ENCODE measurements at regions not wholly inside any gene's neighbourhood (a gene's known extent, or its start where the extent isn't known, plus 50 kb on each side); places are given as distances from the start of the nearest gene placed in this dataset.

- Histone ChIP-seq H3K27ac (ENCODE audit: low read depth in 1 of 2, low read length in 2 of 2) (no peak overlapping the region), H3K9me3 (ENCODE audit: control insufficient read depth in 4 of 4, low read length in 3 of 4) (no peaks in the 10 kb centered on the region), H3K27me3 (ENCODE audit: control insufficient read depth in 4 of 4, insufficient read depth in 4 of 4, low read length in 3 of 4) (no peaks in the 10 kb centered on the region), H3K4me1 (ENCODE audit: control insufficient read depth in 4 of 4, insufficient read depth in 4 of 4, low read length in 3 of 4) (no peaks in the 10 kb centered on the region), H3K4me3 (ENCODE audit: low read depth in 1 of 3, low read length in 3 of 3) (no peak overlapping the region), H3K9ac (ENCODE audit: low read depth in 1 of 2, low read length in 2 of 2) (no peak overlapping the region), H3K36me3 (ENCODE audit: control insufficient read depth in 4 of 4, insufficient read depth in 3 of 4, low read depth in 1 of 4, low read length in 3 of 4) (no peaks in the 10 kb centered on the region)
- DNase-seq (ENCODE audit: low spot score) = no peak
- no peak for TF ChIP-seq RXRA (IDR thresholded peaks at IDR 0.05)
- TF ChIP-seq, protein P1, sequence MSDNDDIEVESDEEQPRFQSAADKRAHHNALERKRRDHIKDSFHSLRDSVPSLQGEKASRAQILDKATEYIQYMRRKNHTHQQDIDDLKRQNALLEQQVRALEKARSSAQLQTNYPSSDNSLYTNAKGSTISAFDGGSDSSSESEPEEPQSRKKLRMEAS (IDR thresholded peaks at IDR 0.05) = no peak
- no peak for TF ChIP-seq SP1 (IDR thresholded peaks at IDR 0.05)
- WGBS = 82% methylated on average over 6 of the region's 6 CpGs
These were observed 83.8 kb downstream of the RHOU start for GRCh38 chr1:228818928-228819630.

DNA sequence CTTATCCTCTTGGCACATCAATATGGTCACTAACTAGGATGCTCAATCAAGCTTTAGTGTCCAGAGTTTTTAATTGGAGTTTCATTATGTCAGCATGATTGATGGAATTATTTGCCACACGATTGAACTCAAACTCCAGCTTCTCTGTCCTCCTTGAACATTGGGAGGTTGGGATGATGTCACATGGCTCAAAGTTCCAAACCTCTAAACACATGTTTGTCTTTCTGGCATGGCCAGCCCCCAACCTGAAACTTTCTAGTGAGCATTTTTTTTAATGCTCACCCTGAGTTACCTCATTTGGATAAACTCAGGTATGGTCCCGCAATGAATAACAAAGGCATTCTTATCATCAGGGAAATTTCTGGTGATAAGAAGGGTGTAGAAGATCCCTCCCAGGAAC is 86.0 kb downstream of the RHOU start:
- 29% methylated on average over 2 of the region's 2 CpGs for WGBS
- H3K4me3 ChIP-seq (ENCODE audit: low read depth in 1 of 3, low read length in 3 of 3) = no peak overlapping the region
- no peak overlapping the region for H3K27ac ChIP-seq (ENCODE audit: low read depth in 1 of 2, low read length in 2 of 2)
- peak in 1 of 2 donors; percentile 25 for TF ChIP-seq RAD21 (IDR thresholded peaks at IDR 0.05)
- TF ChIP-seq, protein P1 (IDR thresholded peaks at IDR 0.05) = no peak
- no peak for TF ChIP-seq FOXA1 (IDR thresholded peaks at IDR 0.05)
- peak in 1 of 2 donors; percentile 14 for TF ChIP-seq JUND (IDR thresholded peaks at IDR 0.05)
- peak in 1 of 2 donors; percentile 30 for TF ChIP-seq RXRA (IDR thresholded peaks at IDR 0.05)
- peak; percentile 49 to 56 for TF ChIP-seq HNF4A (conservative IDR thresholded peaks at IDR 0.05)
- H3K9me3 ChIP-seq (ENCODE audit: control insufficient read depth in 4 of 4, low read length in 3 of 4) = no peaks in the 10 kb centered on the region
- DNase-seq (ENCODE audit: low spot score) = no peak
- no peaks in the 10 kb centered on the region for H3K27me3 ChIP-seq (ENCODE audit: control insufficient read depth in 4 of 4, insufficient read depth in 4 of 4, low read length in 3 of 4)
- H3K4me1 ChIP-seq (ENCODE audit: control insufficient read depth in 4 of 4, insufficient read depth in 4 of 4, low read length in 3 of 4) = no peaks in the 10 kb centered on the region
- no peaks in the 10 kb centered on the region for H3K36me3 ChIP-seq (ENCODE audit: control insufficient read depth in 4 of 4, insufficient read depth in 3 of 4, low read depth in 1 of 4, low read length in 3 of 4)
- no peak overlapping the region for H3K9ac ChIP-seq (ENCODE audit: low read depth in 1 of 2, low read length in 2 of 2)

DNA sequence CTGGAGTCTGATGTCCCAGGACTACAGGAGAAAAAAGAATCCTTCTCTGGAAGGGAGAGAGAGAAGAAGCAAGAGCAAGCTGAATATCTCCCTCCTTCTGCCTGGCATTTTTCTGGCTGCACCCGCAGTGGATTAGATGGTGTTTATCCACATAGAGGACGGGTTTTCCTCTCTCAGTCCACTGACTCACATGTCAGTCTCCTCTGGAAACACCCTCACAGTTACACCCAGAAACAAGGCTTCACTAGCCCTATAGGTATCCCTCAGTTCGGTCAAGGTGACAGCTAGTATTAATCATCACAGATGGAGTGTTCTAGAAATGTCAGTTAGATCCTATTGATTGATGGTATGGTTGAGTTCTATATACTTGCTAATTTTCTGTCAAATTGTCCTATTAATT is 87.9 kb downstream of the RHOU start:
- no peaks in the 10 kb centered on the region for H3K9me3 ChIP-seq (ENCODE audit: control insufficient read depth in 4 of 4, low read length in 3 of 4)

More for the DNA sequence above, 87.9 kb downstream of the RHOU start:
- 95% methylated on average over 3 of the region's 3 CpGs for WGBS
- Histone ChIP-seq H3K27ac (ENCODE audit: low read depth in 1 of 2, low read length in 2 of 2) (no peak overlapping the region), H3K27me3 (ENCODE audit: control insufficient read depth in 4 of 4, insufficient read depth in 4 of 4, low read length in 3 of 4) (no peaks in the 10 kb centered on the region), H3K4me1 (ENCODE audit: control insufficient read depth in 4 of 4, insufficient read depth in 4 of 4, low read length in 3 of 4) (no peaks in the 10 kb centered on the region), H3K9ac (ENCODE audit: low read depth in 1 of 2, low read length in 2 of 2) (no peak overlapping the region), H3K4me3 (ENCODE audit: low read depth in 1 of 3, low read length in 3 of 3) (no peak overlapping the region), H3K36me3 (ENCODE audit: control insufficient read depth in 4 of 4, insufficient read depth in 3 of 4, low read depth in 1 of 4, low read length in 3 of 4) (no peaks in the 10 kb centered on the region)
- DNase-seq (ENCODE audit: low spot score) = no peak
- TF ChIP-seq YY1 (IDR thresholded peaks at IDR 0.05) (no peak), FOXA1 (IDR thresholded peaks at IDR 0.05) (no peak), RAD21 (IDR thresholded peaks at IDR 0.05) (no peak), TAF1 (conservative IDR thresholded peaks at IDR 0.05) (no peak), EGR1 (IDR thresholded peaks at IDR 0.05; ENCODE audit: low read depth in 2 of 2) (no peak), JUND (IDR thresholded peaks at IDR 0.05) (no peak), RXRA (IDR thresholded peaks at IDR 0.05) (no peak), SP1 (IDR thresholded peaks at IDR 0.05) (no peak), ATF3 (IDR thresholded peaks at IDR 0.05) (no peak), HNF4G (IDR thresholded peaks at IDR 0.05) (no peak), HNF4A (conservative IDR thresholded peaks at IDR 0.05) (no peak), CTCF (IDR thresholded peaks at IDR 0.05; ENCODE audit: low read depth, low read length, missing input control) (no peak), NR2F2 (IDR thresholded peaks at IDR 0.05) (no peak), FOXA2 (IDR thresholded peaks at IDR 0.05) (no peak)
- TF ChIP-seq, protein P2, sequence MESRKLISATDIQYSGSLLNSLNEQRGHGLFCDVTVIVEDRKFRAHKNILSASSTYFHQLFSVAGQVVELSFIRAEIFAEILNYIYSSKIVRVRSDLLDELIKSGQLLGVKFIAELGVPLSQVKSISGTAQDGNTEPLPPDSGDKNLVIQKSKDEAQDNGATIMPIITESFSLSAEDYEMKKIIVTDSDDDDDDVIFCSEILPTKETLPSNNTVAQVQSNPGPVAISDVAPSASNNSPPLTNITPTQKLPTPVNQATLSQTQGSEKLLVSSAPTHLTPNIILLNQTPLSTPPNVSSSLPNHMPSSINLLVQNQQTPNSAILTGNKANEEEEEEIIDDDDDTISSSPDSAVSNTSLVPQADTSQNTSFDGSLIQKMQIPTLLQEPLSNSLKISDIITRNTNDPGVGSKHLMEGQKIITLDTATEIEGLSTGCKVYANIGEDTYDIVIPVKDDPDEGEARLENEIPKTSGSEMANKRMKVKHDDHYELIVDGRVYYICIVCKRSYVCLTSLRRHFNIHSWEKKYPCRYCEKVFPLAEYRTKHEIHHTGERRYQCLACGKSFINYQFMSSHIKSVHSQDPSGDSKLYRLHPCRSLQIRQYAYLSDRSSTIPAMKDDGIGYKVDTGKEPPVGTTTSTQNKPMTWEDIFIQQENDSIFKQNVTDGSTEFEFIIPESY (IDR thresholded peaks at IDR 0.05) = no peak
- TF ChIP-seq, protein P3, sequence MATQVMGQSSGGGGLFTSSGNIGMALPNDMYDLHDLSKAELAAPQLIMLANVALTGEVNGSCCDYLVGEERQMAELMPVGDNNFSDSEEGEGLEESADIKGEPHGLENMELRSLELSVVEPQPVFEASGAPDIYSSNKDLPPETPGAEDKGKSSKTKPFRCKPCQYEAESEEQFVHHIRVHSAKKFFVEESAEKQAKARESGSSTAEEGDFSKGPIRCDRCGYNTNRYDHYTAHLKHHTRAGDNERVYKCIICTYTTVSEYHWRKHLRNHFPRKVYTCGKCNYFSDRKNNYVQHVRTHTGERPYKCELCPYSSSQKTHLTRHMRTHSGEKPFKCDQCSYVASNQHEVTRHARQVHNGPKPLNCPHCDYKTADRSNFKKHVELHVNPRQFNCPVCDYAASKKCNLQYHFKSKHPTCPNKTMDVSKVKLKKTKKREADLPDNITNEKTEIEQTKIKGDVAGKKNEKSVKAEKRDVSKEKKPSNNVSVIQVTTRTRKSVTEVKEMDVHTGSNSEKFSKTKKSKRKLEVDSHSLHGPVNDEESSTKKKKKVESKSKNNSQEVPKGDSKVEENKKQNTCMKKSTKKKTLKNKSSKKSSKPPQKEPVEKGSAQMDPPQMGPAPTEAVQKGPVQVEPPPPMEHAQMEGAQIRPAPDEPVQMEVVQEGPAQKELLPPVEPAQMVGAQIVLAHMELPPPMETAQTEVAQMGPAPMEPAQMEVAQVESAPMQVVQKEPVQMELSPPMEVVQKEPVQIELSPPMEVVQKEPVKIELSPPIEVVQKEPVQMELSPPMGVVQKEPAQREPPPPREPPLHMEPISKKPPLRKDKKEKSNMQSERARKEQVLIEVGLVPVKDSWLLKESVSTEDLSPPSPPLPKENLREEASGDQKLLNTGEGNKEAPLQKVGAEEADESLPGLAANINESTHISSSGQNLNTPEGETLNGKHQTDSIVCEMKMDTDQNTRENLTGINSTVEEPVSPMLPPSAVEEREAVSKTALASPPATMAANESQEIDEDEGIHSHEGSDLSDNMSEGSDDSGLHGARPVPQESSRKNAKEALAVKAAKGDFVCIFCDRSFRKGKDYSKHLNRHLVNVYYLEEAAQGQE (IDR thresholded peaks at IDR 0.05) = no peak
- TF ChIP-seq, protein P1 (IDR thresholded peaks at IDR 0.05) = no peak

Data from liver (tissue), 8 donors.